Neuronal stem cell (in vitro differentiated cells): ENCODE measurements at regions not wholly inside any gene's neighbourhood (a gene's known extent, or its start where the extent isn't known, plus 50 kb on each side); places are given as distances from the start of the nearest gene placed in this dataset.
"Not testable (repeated sequence)": the region's sequence is repeated elsewhere in the genome, so short reads cannot be mapped to it uniquely, and the experiment has no call there.

Experiments
- DNase-seq: peaks from one replicate; pipeline ENCODE4 v3.0.0-alpha.2; 2013; ENCODE audit warnings: low spot score
- H2AFZ ChIP-seq: one replicate; pipeline ENCODE4 v1.6.1; 2013; ENCODE audit warnings: mild to moderate bottlenecking, low read length, inconsistent platforms
- H2AK5ac ChIP-seq: 2 replicates; pipeline ENCODE4 v1.6.1; 2013; ENCODE audit warnings: low read depth, mild to moderate bottlenecking, inconsistent platforms, low read length, moderate library complexity, mixed read lengths
- H2BK120ac ChIP-seq: 2 replicates; pipeline ENCODE4 v1.6.1; 2013; ENCODE audit warnings: low read depth, mild to moderate bottlenecking, inconsistent platforms, low read length, moderate library complexity, mixed read lengths
- H2BK12ac ChIP-seq: one replicate; pipeline ENCODE4 v1.6.1; 2013; ENCODE audit warnings: low read length, inconsistent platforms
- H2BK15ac ChIP-seq: 2 replicates; pipeline ENCODE4 v1.6.1; 2013; ENCODE audit warnings: mild to moderate bottlenecking, low read length, inconsistent platforms, mixed read lengths
- H2BK5ac ChIP-seq: one replicate; pipeline ENCODE4 v1.6.1; 2013; ENCODE audit warnings: inconsistent platforms, mild to moderate bottlenecking, low read length, moderate library complexity
- H3K14ac ChIP-seq: one replicate; pipeline ENCODE4 v1.6.1; 2013; ENCODE audit warnings: low read length, inconsistent platforms
- H3K18ac ChIP-seq: 2 replicates; pipeline ENCODE4 v1.6.1; 2013; ENCODE audit warnings: low read length, inconsistent platforms
- H3K23ac ChIP-seq: 2 replicates; pipeline ENCODE4 v1.6.1; 2013; ENCODE audit warnings: low read depth, mild to moderate bottlenecking, mixed read lengths, low read length, inconsistent platforms; ENCODE audit not compliant: poor library complexity
- H3K27ac ChIP-seq: replicated peaks from 3 replicates; pipeline ENCODE4 v1.5.1; 2013; ENCODE audit warnings: low read length, inconsistent platforms
- H3K27me3 ChIP-seq, 3 experiments: 2 replicates each; pipeline ENCODE4 v1.6.1; 2013; ENCODE audit warnings: low read length in 3 of 3, mild to moderate bottlenecking in 2 of 3, inconsistent platforms in 1 of 3, low read depth in 1 of 3, mixed read lengths in 1 of 3, moderate library complexity in 1 of 3; ENCODE audit not compliant: control insufficient read depth in 3 of 3, insufficient read depth in 3 of 3
- H3K36me3 ChIP-seq, 2 donors: replicated peaks in 1 of 2; 2 replicates each; pipeline ENCODE4 v1.6.1; 2013; ENCODE audit warnings: low read length in 2 of 2; ENCODE audit not compliant: control insufficient read depth in 2 of 2, insufficient read depth in 2 of 2
- H3K4ac ChIP-seq: 2 replicates; pipeline ENCODE4 v1.6.1; 2013; ENCODE audit warnings: inconsistent platforms, mild to moderate bottlenecking, low read length, moderate library complexity
- H3K4me1 ChIP-seq, 2 donors: 1 replicate in 1 of 2; 2 replicates in 1 of 2; pipeline ENCODE4 v1.6.1; 2013; ENCODE audit warnings: low read length in 2 of 2, low read depth in 1 of 2; ENCODE audit not compliant: control insufficient read depth in 2 of 2, insufficient read depth in 1 of 2
- H3K4me2 ChIP-seq: one replicate; pipeline ENCODE4 v1.6.1; 2013; ENCODE audit warnings: mild to moderate bottlenecking, low read length, inconsistent platforms; ENCODE audit not compliant: insufficient read depth, poor library complexity, severe bottlenecking
- H3K4me3 ChIP-seq, 2 donors: 2 replicates each; pipeline ENCODE4 v1.5.1; 2013; ENCODE audit warnings: low read length in 2 of 2, mild to moderate bottlenecking in 2 of 2, inconsistent platforms in 1 of 2, moderate library complexity in 1 of 2
- H3K79me1 ChIP-seq: one replicate; pipeline ENCODE4 v1.6.1; 2013; ENCODE audit warnings: low read depth, mild to moderate bottlenecking, inconsistent platforms, low read length, moderate library complexity
- H3K9ac ChIP-seq: one replicate; pipeline ENCODE4 v1.6.1; 2013; ENCODE audit warnings: mild to moderate bottlenecking, low read depth, low read length, inconsistent platforms; ENCODE audit not compliant: poor library complexity
- H3K9me3 ChIP-seq, 2 donors: replicated peaks in 1 of 2; 2 replicates each; pipeline versions ENCODE3 to v1.6.1; 2013; ENCODE audit warnings: low read length in 2 of 2, mild to moderate bottlenecking in 2 of 2, inconsistent platforms in 1 of 2, low read depth in 1 of 2, mixed read lengths in 1 of 2, moderate library complexity in 1 of 2; ENCODE audit not compliant: control insufficient read depth in 2 of 2, insufficient read depth in 1 of 2
- H4K8ac ChIP-seq: one replicate; pipeline ENCODE4 v1.6.1; 2013; ENCODE audit warnings: low read depth, mild to moderate bottlenecking, inconsistent platforms, low read length, moderate library complexity
- H4K91ac ChIP-seq: one replicate; pipeline ENCODE4 v1.6.1; 2013; ENCODE audit warnings: low read length, low read depth, mild to moderate bottlenecking, inconsistent platforms; ENCODE audit not compliant: poor library complexity
- WGBS, 2 donors: extraction: QIAGEN DNeasy Blood & Tissue Kit; methylation state at CpG; one replicate each; pipeline ENCODE4 v1.1.7; 2013; ENCODE audit warnings: missing lambda C conversion rate in 2 of 2, mixed read lengths in 1 of 2; ENCODE audit not compliant: insufficient read length in 2 of 2, insufficient replicate concordance in 1 of 2; ENCODE audit errors: extremely low coverage in 2 of 2; 5-methylcytosine and 5-hydroxymethylcytosine counted together

GRCh38 chr10:56155091-56155513 is 206.0 kb downstream of the ZWINT start:
- H3K79me1 ChIP-seq, H3K36me3 ChIP-seq, H2BK5ac ChIP-seq, H3K4me2 ChIP-seq, H4K8ac ChIP-seq, H3K23ac ChIP-seq, H3K27ac ChIP-seq, H3K4ac ChIP-seq, H2BK12ac ChIP-seq, H2BK15ac ChIP-seq, H2AFZ ChIP-seq, H3K4me3 ChIP-seq, H3K14ac ChIP-seq, H3K27me3 ChIP-seq, H2AK5ac ChIP-seq, DNase-seq, H3K9me3 ChIP-seq, H3K9ac ChIP-seq, H3K4me1 ChIP-seq, H2BK120ac ChIP-seq, H3K18ac ChIP-seq, H4K91ac ChIP-seq: not testable (repeated sequence)
- no CpG with 5 or more reads among the region's 41 CpGs for WGBS, 2 donors

DNA sequence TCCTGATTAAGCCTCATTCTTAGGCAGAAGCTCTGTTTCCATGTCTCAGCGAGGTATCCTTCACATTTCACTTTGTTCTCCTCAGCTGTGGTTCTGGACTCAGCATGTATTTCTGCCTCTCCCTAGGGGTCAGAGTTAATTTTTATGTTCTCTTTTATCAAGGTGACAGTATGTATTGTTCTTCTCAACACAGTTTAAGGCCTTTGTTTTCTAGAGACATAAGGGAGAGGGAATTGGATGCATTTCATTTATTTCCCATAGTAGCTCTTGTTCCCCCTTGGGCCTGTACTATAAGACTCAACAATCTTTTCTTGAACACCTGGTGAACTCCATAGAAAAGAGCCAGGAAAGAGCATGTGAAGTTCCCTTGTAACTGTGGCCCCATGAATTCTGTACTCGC is 214.3 kb downstream of the ZWINT start:
- Histone ChIP-seq H2BK5ac (no peak overlapping the region), H3K27me3 (no peaks in the 10 kb centered on the region), H3K79me1 (no peaks in the 10 kb centered on the region), H3K18ac (no peak overlapping the region), H3K4me1 (no peaks in the 10 kb centered on the region), H3K4ac (no peak overlapping the region), H2BK120ac (no peak overlapping the region), H3K4me2 (no peak overlapping the region), H3K27ac (no peak overlapping the region), H2AFZ (no peak overlapping the region), H3K36me3 (no peaks in the 10 kb centered on the region), H2BK15ac (no peak overlapping the region), H2AK5ac (no peak overlapping the region), H3K14ac (no peak overlapping the region), H3K4me3 (no peak overlapping the region), H3K9ac (no peak overlapping the region), H3K9me3 (no peaks in the 10 kb centered on the region), H4K91ac (no peak overlapping the region), H3K23ac (no peak overlapping the region), H2BK12ac (no peak overlapping the region), H4K8ac (no peak overlapping the region)
- DNase-seq = no peak
- no CpG with 5 or more reads among the region's 2 CpGs for WGBS, 2 donors

- Histone ChIP-seq H2BK12ac (no peak overlapping the region), H3K14ac (no peak overlapping the region), H3K9me3 (no peaks in the 10 kb centered on the region), H3K4me3 (no peak overlapping the region), H3K9ac (no peak overlapping the region), H2BK15ac (no peak overlapping the region), H3K27me3 (no peaks in the 10 kb centered on the region), H2BK5ac (no peak overlapping the region), H3K4me1 (no peaks in the 10 kb centered on the region), H4K8ac (no peak overlapping the region), H3K18ac (no peak overlapping the region), H3K4me2 (no peak overlapping the region), H3K23ac (no peak overlapping the region), H3K36me3 (no peaks in the 10 kb centered on the region), H2AK5ac (no peak overlapping the region), H3K27ac (no peak overlapping the region), H4K91ac (no peak overlapping the region), H3K4ac (no peak overlapping the region), H2AFZ (no peak overlapping the region), H2BK120ac (no peak overlapping the region), H3K79me1 (no peaks in the 10 kb centered on the region)
- WGBS, 2 donors = no CpG with 5 or more reads among the region's 1 CpG
- no peak for DNase-seq
These were observed 218.8 kb downstream of the ZWINT start for GRCh38 chr10:56142092-56142728.

- WGBS, 2 donors = no CpG with 5 or more reads among the region's 4 CpGs
- Histone ChIP-seq H2AFZ (no peak overlapping the region), H3K36me3 (no peaks in the 10 kb centered on the region), H2BK12ac (no peak overlapping the region), H3K27ac (no peak overlapping the region), H3K9me3 (no peaks in the 10 kb centered on the region), H3K18ac (no peak overlapping the region), H3K4me1 (no peaks in the 10 kb centered on the region), H3K79me1 (no peaks in the 10 kb centered on the region), H3K14ac (no peak overlapping the region), H3K23ac (no peak overlapping the region), H4K8ac (no peak overlapping the region), H3K4me3 (no peak overlapping the region), H4K91ac (no peak overlapping the region), H2BK120ac (no peak overlapping the region), H3K4me2 (no peak overlapping the region), H2AK5ac (no peak overlapping the region), H2BK5ac (no peak overlapping the region), H3K4ac (no peak overlapping the region), H2BK15ac (no peak overlapping the region), H3K27me3 (no peaks in the 10 kb centered on the region), H3K9ac (no peak overlapping the region)
- DNase-seq = no peak
These were observed 221.7 kb downstream of the ZWINT start for GRCh38 chr10:56139405-56139804.
